ENCODE measurements at regions not wholly inside any gene's neighbourhood (a gene's known extent, or its start where the extent isn't known, plus 50 kb on each side); places are given as distances from the start of the nearest gene placed in this dataset.

- no peak for DNase-seq
Measured at GRCh38 chr3:44060164-44060563, 181.5 kb upstream of the TOPAZ1 start.

- no peak for DNase-seq
Measured at GRCh38 chr3:44061268-44061667, 180.4 kb upstream of the TOPAZ1 start.

GRCh38 chr3:44061961-44062360, 179.7 kb upstream of the TOPAZ1 start:
- no peak for DNase-seq

GRCh38 chr3:44065311-44066094, 176.2 kb upstream of the TOPAZ1 start:
- no peak for DNase-seq

- no peak for DNase-seq
Measured at GRCh38 chr3:44066806-44067205, 174.9 kb upstream of the TOPAZ1 start.

GRCh38 chr3:44067431-44067830, 174.3 kb upstream of the TOPAZ1 start:
- no peak for DNase-seq

GRCh38 chr3:44068753-44069152, 172.9 kb upstream of the TOPAZ1 start:
- DNase-seq: no peak

GRCh38 chr3:44069276-44069675, 172.4 kb upstream of the TOPAZ1 start:
- DNase-seq: no peak

GRCh38 chr3:44070841-44071546, 170.7 kb upstream of the TOPAZ1 start:
- DNase-seq: no peak

- DNase-seq: no peak
Measured at GRCh38 chr3:44072601-44073540, 168.8 kb upstream of the TOPAZ1 start.

GRCh38 chr3:44074181-44074580, 167.5 kb upstream of the TOPAZ1 start:
- DNase-seq: no peak

GRCh38 chr3:44076221-44076829, 165.4 kb upstream of the TOPAZ1 start:
- no peak for DNase-seq

GRCh38 chr3:44077267-44077666, 164.4 kb upstream of the TOPAZ1 start:
- no peak for DNase-seq

- no peak for DNase-seq
Measured at GRCh38 chr3:44078863-44079262, 162.8 kb upstream of the TOPAZ1 start.

GRCh38 chr3:44079916-44080315, 161.8 kb upstream of the TOPAZ1 start:
- DNase-seq: no peak

- no peak for DNase-seq
Measured at GRCh38 chr3:44080474-44081072, 161.1 kb upstream of the TOPAZ1 start.

- DNase-seq: no peak
Measured at GRCh38 chr3:44090036-44090435, 151.7 kb upstream of the TOPAZ1 start.

- DNase-seq: no peak
Measured at GRCh38 chr3:44092497-44092896, 149.2 kb upstream of the TOPAZ1 start.

- DNase-seq: no peak
Measured at GRCh38 chr3:44093531-44093930, 148.2 kb upstream of the TOPAZ1 start.

GRCh38 chr3:44098656-44099415, 142.8 kb upstream of the TOPAZ1 start:
- no peak for DNase-seq

GRCh38 chr3:44099566-44100297, 142.0 kb upstream of the TOPAZ1 start:
- no peak for DNase-seq
